ENCODE measurements at regions not wholly inside any gene's neighbourhood (a gene's known extent, or its start where the extent isn't known, plus 50 kb on each side); places are given as distances from the start of the nearest gene placed in this dataset.
"Not testable (repeated sequence)": the region's sequence is repeated elsewhere in the genome, so short reads cannot be mapped to it uniquely, and the experiment has no call there.

DNA sequence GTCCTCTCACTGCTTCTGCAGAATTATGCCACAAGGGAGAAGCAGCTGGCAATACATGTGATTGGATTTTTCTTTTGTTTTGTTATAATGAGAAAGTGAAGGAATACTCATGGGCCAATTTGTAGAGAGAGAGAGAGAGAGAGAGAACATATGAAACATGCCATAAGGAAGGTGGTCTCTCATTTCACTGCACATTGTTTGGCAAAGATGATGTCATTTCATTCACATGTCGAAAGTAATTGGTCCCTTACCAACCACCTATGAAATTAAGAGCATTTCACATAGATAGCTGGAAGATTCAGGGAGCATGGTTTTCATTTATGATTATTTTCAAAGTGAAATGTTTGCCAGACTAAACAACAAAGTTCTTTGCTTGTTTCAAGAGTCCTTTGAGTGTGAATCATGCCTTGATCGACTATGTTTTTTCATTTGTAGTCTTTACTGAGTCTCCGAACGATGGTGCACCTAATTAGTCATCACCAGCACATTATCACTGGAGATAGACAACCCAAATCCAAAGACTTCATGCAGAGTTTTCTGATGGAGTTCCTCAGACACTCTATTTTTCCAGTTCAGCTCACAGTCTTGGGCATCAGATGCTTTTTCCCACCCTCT, 130.1 kb upstream of the ZEB1 start:
- DNase-seq, result no peak

DNA sequence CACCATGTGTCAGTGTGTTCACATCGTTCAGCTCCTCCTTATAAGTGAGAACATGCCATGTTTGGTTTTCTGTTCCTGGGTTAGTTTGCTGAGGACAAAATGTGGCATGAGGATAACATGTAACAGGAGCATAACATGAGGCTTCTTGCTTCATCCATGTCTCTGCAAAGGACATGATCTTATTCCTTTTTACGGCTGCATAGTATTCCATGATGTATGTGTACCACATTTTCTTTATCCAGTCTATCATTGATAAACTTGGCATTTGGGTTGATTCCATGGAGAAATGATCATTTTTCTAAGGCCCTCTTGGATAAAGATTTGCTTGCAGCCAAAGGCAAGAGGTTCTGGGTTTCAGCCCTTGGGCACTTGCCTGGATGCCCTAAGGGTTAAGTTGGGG, 128.5 kb upstream of the ZEB1 start:
- DNase-seq, result no peak

DNA sequence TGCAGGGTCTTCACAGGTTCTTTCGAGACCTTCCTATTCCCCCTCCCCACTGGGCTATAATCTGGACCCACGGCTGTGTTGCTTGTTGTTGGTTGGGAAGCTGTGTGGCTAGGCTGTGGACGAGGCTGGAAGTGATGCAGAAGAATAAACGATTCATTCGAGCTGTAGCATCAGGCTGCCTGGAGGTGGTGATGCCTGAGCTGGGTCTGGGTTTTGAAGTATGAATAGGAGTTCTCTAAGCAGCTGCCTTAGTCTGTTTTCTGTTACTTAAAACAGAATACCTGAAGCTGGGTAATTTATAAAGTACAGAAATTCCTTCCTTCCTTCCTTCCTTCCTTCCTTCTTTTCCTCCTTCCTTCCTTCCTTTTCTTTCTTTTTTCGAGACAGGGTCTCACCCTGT, 126.5 kb upstream of the ZEB1 start:
- DNase-seq, result no peak

DNA sequence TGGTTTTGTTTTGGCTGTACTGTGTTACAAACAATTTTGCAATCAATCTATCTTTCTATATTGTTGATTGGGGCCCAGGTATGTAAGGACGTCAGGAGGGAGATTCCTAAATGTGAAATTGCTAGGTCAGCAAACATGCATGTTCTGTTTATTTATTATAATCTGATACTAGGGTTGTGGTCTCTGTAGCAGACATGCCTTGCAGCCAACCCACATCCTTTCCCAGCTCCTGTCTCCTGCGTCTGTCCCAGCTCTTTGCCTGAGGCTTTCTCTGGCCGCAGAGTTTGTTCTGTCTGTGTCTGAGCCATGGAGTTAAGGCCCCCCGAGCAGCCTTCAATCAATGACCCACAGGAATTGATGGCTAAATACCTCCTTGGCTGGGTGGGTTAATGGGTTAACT, 124.0 kb upstream of the ZEB1 start:
- DNase-seq, result no peak

DNA sequence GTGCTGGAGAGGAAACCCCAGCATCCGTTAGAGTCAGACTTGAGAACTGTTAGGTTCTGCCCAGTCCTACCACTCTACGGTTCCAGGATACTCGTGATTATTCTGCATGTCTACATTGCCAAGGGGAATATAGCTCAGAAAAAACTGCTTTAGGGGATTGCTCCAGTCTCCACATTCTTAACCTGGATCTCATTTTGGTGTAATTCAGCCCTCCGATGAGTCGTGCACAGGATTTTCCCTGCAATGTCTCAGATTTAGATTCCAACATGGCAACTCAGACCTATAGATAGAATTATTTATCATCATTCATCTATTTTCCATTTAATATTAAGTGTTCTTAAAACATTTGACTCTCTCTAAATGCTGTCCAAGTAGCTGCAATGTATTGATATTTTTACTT, 121.1 kb upstream of the ZEB1 start:
- DNase-seq, result no peak

DNA sequence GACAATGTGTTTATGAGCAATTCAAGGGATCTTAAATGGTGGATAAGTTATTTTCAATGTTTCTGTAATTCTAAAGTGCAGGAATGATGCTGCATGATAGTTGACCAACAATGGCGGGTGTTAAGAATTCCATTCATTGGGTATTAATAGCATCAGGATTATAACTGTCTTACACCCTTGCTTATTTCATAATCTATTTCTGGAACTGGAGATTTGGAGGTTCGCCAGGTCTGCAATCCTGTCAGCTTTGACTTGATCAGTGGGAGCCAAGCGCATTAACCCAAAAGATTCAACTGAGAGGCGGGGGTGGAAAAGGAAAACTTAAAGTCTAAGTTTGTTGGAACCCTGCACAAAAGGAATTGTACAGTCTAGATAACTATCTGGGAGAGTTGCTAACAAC, 114.9 kb upstream of the ZEB1 start:
- no peak for DNase-seq

DNA sequence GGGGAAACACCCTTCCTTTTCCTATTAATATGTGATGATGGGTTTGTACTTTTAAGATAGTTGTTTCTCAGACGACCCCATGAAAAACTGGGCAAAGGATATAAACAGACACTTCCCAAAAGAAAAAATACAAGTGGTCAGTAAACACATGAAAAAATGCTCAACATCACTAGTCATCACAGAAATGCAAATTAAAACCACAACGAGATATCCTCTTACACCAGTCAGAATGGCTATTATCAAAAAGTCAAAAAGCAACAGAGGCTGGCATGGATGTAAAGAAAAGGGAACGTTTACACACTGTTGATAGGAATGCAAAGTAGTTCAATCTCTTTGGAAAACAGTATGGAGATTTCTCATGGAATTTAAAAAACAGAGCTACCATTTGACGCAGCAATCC, 111.4 kb upstream of the ZEB1 start:
- DNase-seq, result no peak

DNA sequence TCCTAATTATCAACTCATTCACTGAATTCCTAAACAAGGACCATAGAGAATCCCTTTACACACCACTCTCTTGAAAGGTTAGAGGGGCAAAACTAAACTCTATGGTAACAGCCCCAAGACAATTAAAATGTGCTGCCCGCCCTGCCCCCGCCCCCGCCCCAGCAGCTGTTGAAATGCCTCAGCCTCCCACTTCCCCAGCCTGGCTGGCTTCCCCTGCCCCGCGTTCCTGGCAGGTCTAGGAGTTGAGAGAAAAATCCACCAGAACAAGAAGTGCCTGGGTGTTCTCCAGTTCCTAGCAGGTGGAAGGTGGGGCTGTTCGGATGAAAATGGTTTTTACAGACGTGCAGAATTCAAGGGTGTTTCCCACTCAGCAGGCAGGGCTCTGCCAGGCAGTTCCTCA, 109.5 kb upstream of the ZEB1 start:
- no peak for DNase-seq

DNA sequence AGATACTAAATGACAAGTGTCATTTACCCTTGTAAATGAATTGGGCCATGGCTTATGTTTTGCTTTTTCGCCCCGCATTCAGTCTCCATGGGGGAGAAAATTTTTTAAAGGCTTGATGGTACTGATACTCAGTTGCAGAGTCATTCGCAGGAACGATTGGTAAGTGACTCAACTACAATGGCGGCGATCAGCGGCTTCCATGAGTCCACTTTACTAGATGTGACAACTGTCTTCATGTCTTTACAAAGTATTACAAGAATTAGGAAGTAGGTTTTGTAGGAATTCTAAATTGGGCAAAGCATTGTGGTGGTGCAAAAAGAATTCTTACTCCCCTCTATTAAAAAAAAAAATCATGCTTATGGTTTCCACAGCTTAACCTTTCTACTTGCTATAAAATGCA, 108.8 kb upstream of the ZEB1 start:
- no peak for DNase-seq

DNA sequence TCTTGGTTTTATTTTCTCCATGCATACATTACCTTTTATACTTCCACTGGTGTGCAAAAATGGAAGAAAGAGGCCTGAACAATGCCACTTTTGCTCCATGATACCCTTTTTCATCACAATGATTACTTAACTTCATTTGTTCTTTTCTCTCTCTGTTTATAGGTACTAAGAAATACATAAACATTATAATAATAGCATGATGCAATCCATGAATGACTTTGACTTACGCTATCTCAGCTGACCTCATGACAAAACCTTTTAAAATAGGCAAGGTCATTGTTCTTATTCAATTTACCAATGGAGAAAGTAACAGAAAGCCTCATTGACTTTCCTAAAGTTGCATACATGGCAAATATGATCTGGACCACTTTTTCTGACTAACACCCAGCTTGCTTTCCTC, 105.1 kb upstream of the ZEB1 start:
- no peak for DNase-seq

DNA sequence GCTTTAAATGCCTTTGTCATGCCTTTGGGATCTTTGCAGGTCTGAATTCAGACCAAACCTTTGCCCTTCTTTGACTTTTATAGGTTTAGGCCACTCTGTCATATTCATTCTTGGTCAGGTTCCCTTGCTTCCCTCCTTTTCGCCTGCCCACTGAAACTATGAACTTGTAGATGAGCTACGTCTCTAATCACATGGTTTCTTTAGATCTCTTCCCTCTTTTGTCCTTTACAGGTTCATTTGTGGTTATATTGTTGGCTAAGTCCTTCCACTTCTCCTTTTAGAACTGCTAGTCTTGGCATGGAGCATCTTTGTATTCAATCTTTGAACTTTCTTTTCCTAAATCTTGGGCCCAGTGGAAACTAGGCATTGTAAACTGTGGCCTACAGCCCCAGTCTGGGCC, 104.0 kb upstream of the ZEB1 start:
- DNase-seq, result no peak

DNA sequence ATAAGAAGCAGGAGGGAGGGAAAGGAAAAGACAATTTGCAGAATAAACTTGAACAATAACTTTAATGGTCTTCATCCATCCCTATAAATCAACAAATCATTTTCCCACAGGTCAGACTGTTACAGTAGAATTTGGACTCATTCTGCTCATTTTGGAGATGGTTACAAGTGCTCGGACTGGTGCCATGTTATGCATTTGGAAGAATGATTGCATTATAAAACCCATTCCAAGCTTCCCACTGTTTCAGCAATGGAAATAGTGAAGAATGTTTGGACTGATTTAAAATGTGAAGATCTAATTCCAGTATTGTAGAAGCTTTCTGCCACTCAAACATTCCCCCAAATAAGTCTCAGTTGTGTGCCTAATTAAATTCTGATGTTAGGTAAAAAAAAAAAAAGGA, 99.7 kb upstream of the ZEB1 start:
- no peak for DNase-seq

DNA sequence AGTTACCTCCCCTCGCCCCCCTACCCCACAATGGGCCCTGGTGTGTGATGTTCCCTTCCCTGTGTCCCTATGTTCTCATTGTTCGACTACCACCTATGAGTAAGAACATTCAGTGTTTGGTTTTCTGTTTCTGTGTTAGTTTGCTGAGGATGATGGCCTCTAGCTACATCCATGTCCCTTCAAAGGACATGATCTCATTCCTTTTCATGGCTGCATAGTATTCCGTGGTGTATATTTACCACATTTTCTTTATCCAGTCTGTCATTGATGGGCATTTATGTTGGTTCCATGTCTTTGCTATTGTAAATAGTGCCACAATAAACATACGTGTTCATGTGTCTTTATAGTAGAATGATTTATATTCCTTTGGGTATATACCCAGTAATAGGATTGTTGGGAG, 90.2 kb upstream of the ZEB1 start:
- DNase-seq, result not testable (repeated sequence)

DNA sequence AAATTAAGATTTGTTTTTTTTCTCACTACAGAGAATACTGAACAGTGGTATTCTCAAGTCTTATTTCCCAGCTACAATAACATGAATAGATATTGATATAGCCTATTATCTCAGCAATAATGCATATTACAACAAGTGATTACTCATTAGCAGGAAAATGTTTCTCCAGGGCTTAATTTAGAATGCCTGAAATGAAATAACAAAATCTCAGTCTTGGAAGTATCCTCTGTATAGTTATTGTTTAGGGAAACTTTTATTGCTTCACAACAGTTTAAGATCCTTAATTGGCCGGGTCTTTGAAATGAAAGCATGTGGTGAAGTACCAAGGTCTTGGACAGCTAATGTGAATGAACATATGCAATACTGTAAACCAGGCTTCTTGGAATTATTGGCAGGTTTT, 79.1 kb upstream of the ZEB1 start:
- no peak for DNase-seq

DNA sequence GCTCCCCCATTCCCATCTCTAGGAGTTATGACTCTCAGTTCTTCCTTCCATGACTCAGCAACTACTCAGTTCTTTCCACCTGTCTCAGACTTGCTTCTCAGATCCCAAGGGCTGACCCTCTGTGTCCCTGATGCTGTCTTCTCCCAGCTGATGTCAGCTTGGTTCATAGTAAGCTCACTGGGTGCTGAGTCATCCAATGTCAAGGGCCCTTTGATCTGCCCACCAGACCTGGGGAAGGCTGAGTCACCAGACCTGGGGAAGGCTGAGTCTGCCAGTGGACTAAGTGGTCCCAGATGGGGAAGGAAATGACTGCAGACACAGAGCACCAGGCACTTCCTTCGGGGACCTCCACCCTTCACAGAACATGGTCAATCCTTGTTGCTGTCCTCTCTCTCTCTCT, 76.1 kb upstream of the ZEB1 start:
- DNase-seq, result peak in 2 of 4 experiments; percentile 15 to 33

DNA sequence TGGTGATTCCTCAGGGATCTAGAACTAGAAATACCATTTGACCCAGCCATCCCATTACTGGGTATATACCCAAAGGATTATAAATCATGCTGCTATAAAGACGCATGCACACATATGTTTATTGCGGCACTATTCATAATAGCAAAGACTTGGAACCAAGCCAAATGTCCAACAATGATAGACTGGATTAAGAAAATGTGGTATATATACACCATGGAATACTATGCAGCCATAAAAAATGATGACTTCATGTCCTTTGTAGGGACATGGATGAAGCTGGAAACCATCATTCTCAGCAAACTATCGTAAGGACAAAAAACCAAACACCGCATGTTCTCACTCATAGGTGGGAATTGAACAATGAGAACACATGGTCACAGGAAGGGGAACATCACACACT, 67.9 kb upstream of the ZEB1 start:
- DNase-seq, result not testable (repeated sequence)

DNA sequence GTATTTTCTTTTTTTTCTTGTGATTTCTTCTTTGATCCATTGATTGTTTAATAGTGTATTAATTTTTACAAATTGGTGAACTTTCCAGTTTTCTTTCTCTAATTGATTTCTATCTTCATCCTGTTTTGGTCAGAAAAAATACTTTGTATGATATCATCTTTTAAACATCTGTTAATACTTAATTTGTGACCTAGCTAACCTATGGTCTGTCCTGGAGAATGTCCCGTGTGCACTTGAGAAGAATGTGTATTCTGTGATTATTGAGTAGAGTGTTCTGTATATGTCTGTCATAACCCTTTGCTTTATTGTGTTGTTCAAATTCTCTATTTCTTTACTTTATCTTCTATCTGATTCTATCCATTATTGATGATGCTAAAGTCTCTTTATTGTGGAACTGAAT, 65.8 kb upstream of the ZEB1 start:
- DNase-seq, result no peak

DNA sequence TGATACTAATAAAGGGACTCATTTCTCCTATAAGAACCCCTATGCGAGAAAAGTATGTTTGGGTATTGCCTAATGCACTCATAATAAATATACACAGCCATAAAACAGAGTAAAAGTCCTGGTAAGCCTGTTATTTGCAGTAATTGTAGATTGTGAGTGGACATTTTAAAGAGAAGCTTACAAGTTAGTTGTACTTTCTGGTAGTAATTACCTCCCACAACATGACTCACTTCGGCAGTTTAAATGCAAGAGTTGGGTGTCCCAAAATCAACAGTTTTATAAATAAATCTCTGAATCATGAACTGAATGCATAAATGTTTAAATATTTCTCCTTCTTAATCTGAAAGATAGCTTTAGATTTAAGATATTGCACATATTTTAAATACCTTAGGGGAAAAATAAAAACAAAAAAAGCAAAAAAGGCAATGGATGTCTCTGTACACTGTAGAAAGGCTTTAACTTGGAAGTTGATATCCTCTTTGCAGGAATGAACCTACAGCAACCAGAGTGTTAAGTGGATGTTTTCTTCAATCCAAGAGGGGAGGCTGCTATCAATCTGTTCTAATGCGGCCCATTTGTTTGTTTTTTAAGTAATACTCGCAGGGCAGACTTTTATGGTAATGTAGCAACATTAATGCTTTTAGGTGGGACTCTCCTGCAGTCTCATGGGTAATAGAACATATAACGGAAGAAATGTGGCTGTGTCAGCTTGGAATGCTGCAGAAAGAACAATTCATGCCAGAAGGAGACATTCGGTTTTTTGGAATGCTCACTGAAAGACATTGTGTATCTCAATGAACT, 57.3 kb upstream of the ZEB1 start:
- no peak for DNase-seq

DNA sequence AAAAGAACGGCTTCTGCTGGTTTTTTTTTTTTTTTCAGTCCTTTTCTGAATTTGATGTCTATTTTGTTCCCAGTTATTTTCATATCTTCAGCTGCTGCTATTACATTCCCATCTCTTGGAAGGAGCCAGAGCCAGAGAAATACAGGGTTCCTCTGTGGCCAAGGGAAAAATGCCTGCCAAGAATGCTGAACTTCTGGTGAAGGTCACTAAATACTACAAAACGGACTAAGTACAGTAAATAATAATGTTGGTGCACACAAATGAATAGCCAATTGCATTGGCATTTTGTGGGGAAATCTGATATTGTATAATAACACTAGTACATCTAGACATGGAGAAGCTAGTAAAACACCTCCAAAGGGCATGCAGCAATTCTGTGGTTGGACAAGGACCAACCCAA, 56.3 kb upstream of the ZEB1 start:
- DNase-seq, result no peak

DNA sequence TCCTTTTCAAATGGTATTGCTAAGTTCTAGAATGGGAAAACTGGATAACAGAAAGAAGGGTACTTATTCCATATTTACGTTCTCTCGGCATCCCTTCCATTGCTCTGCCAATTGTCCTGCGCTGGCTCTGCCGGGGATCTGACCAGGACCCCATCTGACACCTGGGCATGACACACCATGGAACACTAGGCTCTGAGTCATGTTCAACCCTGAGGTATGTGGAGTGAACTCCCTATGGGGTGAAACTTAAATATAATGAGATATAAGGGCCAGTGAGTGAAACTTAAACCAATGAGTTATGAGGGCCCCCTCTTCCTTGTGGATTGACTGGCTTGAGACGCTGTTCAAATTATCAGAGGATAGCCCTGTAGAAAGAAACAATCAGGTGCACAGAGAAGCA, 55.1 kb upstream of the ZEB1 start:
- no peak for DNase-seq

DNA sequence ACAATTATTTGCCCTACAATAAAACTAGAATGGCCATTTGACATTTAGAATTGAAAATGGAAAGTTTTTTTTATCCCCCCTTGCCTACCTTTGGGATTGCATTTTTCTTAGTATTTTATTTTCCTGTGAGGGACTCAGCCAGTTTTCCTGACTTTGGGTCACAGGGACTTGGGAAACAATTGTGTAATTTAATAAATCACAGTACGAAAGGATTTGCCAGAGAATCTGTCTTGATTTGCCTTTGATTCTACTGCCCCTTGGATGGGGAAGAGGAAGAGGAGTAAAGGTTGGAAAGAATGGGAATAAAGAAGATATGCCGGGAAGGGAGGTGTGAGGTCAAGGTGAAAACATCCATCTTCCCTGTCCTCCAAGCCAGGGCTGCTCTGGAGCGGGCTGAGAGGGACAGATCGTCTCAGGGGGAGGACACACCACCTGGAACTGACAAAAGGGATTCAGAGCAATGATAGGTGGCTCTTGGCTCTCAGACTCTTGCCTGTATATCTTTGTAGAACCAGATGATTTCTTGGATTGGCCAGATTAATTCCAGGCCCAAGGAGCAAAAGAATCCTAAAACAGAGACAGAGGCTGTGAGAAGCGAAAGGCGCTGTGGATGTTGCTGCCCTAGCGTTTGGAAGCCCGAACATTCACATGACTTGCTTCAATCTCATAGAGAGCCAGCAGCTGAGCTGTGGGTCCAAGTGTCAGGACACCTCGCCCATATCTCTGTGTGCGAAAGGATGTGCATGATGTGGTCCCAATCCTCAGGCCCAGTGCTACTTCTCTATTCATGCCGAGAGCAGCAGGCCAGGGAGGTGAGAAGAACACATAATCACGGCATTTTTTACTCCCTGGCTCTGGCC, 50.3 kb upstream of the ZEB1 start:
- no peak for DNase-seq

All from activated CD4-positive, CD25-positive, alpha-beta regulatory T cell (primary cell).